Trophoblast cell (in vitro differentiated cells and primary cell): ENCODE measurements at regions not wholly inside any gene's neighbourhood (a gene's known extent, or its start where the extent isn't known, plus 50 kb on each side); places are given as distances from the start of the nearest gene placed in this dataset.

Source experiments
- DNase-seq, 2 donors: peaks; one replicate each; pipeline ENCODE4 v3.0.0-alpha.2; 2016
- H2AFZ ChIP-seq: 2 replicates; pipeline ENCODE4 v1.6.1; 2013; ENCODE audit warnings: low read length, moderate library complexity, mild to moderate bottlenecking; ENCODE audit not compliant: insufficient read depth, poor library complexity
- H2AK5ac ChIP-seq: 2 replicates; pipeline ENCODE4 v1.6.1; 2013; ENCODE audit warnings: mild to moderate bottlenecking, low read length
- H2BK120ac ChIP-seq: 2 replicates; pipeline ENCODE4 v1.6.1; 2013; ENCODE audit warnings: low read length, mild to moderate bottlenecking, moderate library complexity; ENCODE audit not compliant: insufficient read depth, poor library complexity
- H2BK12ac ChIP-seq: 2 replicates; pipeline ENCODE4 v1.6.1; 2013; ENCODE audit warnings: mild to moderate bottlenecking, low read length, moderate library complexity
- H2BK5ac ChIP-seq: 2 replicates; pipeline ENCODE4 v1.6.1; 2013; ENCODE audit warnings: low read length, low read depth, moderate library complexity, mild to moderate bottlenecking; ENCODE audit not compliant: poor library complexity
- H3K14ac ChIP-seq: 2 replicates; pipeline ENCODE4 v1.6.1; 2013; ENCODE audit warnings: mild to moderate bottlenecking, low read length
- H3K18ac ChIP-seq: 2 replicates; pipeline ENCODE4 v1.6.1; 2013; ENCODE audit warnings: mild to moderate bottlenecking, low read length
- H3K23ac ChIP-seq: 2 replicates; pipeline ENCODE4 v1.6.1; 2013; ENCODE audit warnings: low read length
- H3K27ac ChIP-seq: 2 replicates; pipeline ENCODE4 v1.5.1; 2013; ENCODE audit warnings: low read depth, mild to moderate bottlenecking, inconsistent platforms, low read length, moderate library complexity
- H3K27me3 ChIP-seq: 2 replicates; pipeline ENCODE4 v1.6.1; 2013; ENCODE audit warnings: inconsistent platforms, mild to moderate bottlenecking, low read length, moderate library complexity; ENCODE audit not compliant: insufficient read depth
- H3K36me3 ChIP-seq, 2 experiments: 1 replicate in 1 of 2; 2 replicates in 1 of 2; pipeline ENCODE4 v1.6.1; 2013; ENCODE audit warnings: low read length in 2 of 2, mild to moderate bottlenecking in 2 of 2, moderate library complexity in 1 of 2; ENCODE audit not compliant: insufficient read depth in 2 of 2, control insufficient read depth in 1 of 2
- H3K4ac ChIP-seq: 2 replicates; pipeline ENCODE4 v1.6.1; 2013; ENCODE audit warnings: low read depth, mild to moderate bottlenecking, low read length, moderate library complexity
- H3K4me1 ChIP-seq, 2 experiments: 1 replicate in 1 of 2; 2 replicates in 1 of 2; pipeline ENCODE4 v1.6.1; 2013; ENCODE audit warnings: low read length in 2 of 2, mild to moderate bottlenecking in 2 of 2, moderate library complexity in 1 of 2; ENCODE audit not compliant: insufficient read depth in 2 of 2, control insufficient read depth in 1 of 2
- H3K4me2 ChIP-seq: 2 replicates; pipeline ENCODE4 v1.6.1; 2013; ENCODE audit warnings: inconsistent platforms, mild to moderate bottlenecking, low read length, moderate library complexity
- H3K4me3 ChIP-seq: 2 replicates; pipeline ENCODE4 v1.5.1; 2013; ENCODE audit warnings: mild to moderate bottlenecking, low read depth, low read length, inconsistent platforms
- H3K79me1 ChIP-seq: one replicate; pipeline ENCODE4 v1.6.1; 2013; ENCODE audit warnings: low read length
- H3K79me2 ChIP-seq: 2 replicates; pipeline ENCODE4 v1.6.1; 2013; ENCODE audit warnings: low read length, mild to moderate bottlenecking; ENCODE audit not compliant: control insufficient read depth, insufficient read depth, poor library complexity
- H3K9ac ChIP-seq: 2 replicates; pipeline ENCODE4 v1.6.1; 2013; ENCODE audit warnings: mild to moderate bottlenecking, low read length
- H3K9me3 ChIP-seq: 2 replicates; pipeline ENCODE4 v1.6.1; 2013; ENCODE audit warnings: low read depth, mild to moderate bottlenecking, control low read depth, inconsistent platforms, low read length; ENCODE audit not compliant: insufficient read depth
- H4K12ac ChIP-seq: 2 replicates; pipeline ENCODE4 v1.6.1; 2013; ENCODE audit warnings: low read depth, mild to moderate bottlenecking, low read length, moderate library complexity
- H4K8ac ChIP-seq: 2 replicates; pipeline ENCODE4 v1.6.1; 2013; ENCODE audit warnings: low read depth, mild to moderate bottlenecking, low read length, moderate library complexity
- H4K91ac ChIP-seq: one replicate; pipeline ENCODE4 v1.6.1; 2013; ENCODE audit warnings: low read depth, mild to moderate bottlenecking, low read length, moderate library complexity
- WGBS: extraction: QIAGEN DNeasy Blood & Tissue Kit; methylation state at CpG from one replicate; pipeline ENCODE4 v1.1.7; 2013; ENCODE audit warnings: missing lambda C conversion rate; ENCODE audit not compliant: insufficient read length, insufficient coverage; ENCODE audit errors: extremely low coverage; 5-methylcytosine and 5-hydroxymethylcytosine counted together

DNA sequence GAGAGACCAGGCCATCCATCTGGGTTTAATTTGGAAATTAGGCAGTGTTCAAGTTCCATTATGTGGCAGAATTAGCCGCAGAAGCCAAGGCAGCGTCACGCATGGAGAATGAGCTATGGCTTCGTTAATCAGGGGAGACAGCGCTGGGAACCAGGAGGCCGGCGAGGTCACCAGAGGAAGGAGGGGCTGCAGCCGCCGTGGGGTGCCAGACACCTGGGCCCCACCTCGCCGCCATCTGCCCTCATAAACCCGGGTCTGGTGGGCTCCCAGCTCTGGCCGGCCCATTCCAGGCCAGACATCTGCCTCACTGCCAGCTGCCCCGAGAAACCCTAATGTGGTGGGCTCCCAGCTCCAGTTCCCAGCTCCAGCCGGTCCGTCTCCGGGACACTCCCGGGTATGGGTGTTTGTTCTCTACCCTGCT, 676.9 kb downstream of the BRD1 start:
- no peak overlapping the region for H2BK120ac ChIP-seq
- no peaks in the 10 kb centered on the region for H3K27me3 ChIP-seq
- no peak overlapping the region for H3K4me2 ChIP-seq
- peaks cover 14% of the 10 kb centered on the region in 2 experiments for H3K4me1 ChIP-seq
- H3K4ac ChIP-seq, result no peak overlapping the region
- no peaks in the 10 kb centered on the region for H3K36me3 ChIP-seq
- no peak for DNase-seq
- no peak overlapping the region for H3K4me3 ChIP-seq
- H3K18ac ChIP-seq, result no peak overlapping the region
- no peak overlapping the region for H3K23ac ChIP-seq
- no peak overlapping the region for H4K12ac ChIP-seq
- H3K9ac ChIP-seq, result no peak overlapping the region
- no peaks in the 10 kb centered on the region for H3K79me1 ChIP-seq
- no peak overlapping the region for H3K27ac ChIP-seq
- WGBS, result no CpG with 5 or more reads among the region's 18 CpGs
- no peaks in the 10 kb centered on the region for H3K79me2 ChIP-seq
- no peak overlapping the region for H2BK12ac ChIP-seq
- H4K91ac ChIP-seq, result no peak overlapping the region
- H3K14ac ChIP-seq, result no peak overlapping the region
- H2AFZ ChIP-seq, result no peak overlapping the region
- no peak overlapping the region for H2BK5ac ChIP-seq
- H4K8ac ChIP-seq, result no peak overlapping the region
- H3K9me3 ChIP-seq, result no peaks in the 10 kb centered on the region
- H2AK5ac ChIP-seq, result no peak overlapping the region

DNA sequence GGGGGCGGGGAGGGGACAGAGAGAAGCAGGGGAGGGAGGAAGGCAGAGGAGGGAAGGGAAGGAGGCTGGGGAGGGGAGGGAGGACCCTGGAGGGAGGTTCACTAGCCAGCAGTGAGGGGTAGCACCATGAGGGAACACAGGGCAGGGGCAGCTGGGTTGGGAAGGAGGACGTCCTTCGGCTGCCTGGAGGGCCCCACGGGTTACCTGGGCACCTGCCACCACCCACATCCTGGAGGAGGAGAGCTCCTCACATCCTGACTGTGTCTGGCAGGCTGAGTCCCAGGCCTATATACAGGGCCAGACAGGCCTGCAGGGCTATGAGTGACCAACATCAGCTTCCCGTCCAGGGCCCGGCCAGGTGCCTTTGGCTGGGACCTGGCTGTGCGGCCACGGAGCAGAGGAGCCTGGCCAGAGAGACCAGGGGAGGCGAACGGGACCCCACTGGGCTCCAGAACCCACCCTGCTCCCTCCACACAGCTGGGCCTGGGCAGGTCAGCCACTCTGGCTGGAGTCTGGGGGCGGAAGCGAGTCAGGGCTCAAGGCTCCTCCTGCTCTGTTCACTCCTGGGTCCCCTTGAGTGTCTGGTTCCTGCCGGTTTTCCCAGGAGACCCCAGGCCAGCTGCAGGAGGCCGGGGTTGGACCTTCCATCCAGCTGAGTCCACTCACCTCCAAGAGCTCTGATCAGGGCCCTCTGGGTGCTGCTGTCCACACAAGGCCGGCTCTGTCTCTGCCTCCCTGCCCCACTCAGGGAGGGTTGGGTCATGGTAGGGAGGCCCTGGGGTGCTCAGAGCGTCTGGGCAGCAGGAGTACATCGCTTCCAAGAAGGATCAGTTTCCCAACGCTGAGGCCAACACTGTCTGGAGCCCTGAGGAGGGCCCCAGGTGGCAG, 677.7 kb downstream of the BRD1 start:
- no peak overlapping the region for H3K9ac ChIP-seq
- no peak overlapping the region for H3K27ac ChIP-seq
- no peak overlapping the region for H3K23ac ChIP-seq
- no peak overlapping the region for H3K18ac ChIP-seq
- no peak overlapping the region for H4K8ac ChIP-seq
- no peak overlapping the region for H2BK12ac ChIP-seq
- H3K27me3 ChIP-seq, result no peaks in the 10 kb centered on the region
- no peaks in the 10 kb centered on the region for H3K9me3 ChIP-seq
- H3K4me3 ChIP-seq, result no peak overlapping the region
- DNase-seq, result no peak
- H2BK120ac ChIP-seq, result no peak overlapping the region
- H3K14ac ChIP-seq, result no peak overlapping the region
- no peak overlapping the region for H3K4ac ChIP-seq
- H2AK5ac ChIP-seq, result no peak overlapping the region
- peaks cover 14% of the 10 kb centered on the region in 2 experiments for H3K4me1 ChIP-seq
- no peak overlapping the region for H4K91ac ChIP-seq
- H4K12ac ChIP-seq, result no peak overlapping the region
- no peaks in the 10 kb centered on the region for H3K36me3 ChIP-seq
- WGBS, result no CpG with 5 or more reads among the region's 18 CpGs
- no peak overlapping the region for H3K4me2 ChIP-seq
- no peak overlapping the region for H2AFZ ChIP-seq
- H2BK5ac ChIP-seq, result no peak overlapping the region
- H3K79me1 ChIP-seq, result no peaks in the 10 kb centered on the region
- no peaks in the 10 kb centered on the region for H3K79me2 ChIP-seq

DNA sequence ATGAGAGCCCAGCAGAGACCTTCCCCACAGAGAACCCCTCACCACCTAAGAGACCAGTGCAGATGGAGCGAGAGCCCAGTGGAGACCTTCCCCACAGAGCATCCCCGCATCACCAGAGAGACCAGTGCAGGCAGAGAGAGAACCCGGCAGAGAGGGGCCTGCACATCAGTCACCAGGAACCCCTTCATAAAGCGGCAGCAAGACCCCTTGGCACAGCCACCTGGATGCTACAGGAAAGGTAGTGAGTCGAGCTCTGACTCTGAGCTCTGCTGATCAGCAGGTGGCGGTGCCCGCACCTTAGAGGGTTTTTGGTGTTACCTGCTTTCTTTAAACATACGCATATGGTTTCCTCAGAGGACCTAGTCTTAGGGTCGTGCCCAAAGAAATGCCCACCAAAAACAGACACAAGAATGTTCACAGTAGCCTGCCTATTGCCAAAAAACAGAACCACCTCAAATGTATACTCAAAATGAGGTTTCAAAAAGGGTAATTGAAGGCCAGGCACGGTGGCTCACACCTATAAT, 678.7 kb downstream of the BRD1 start:
- Histone ChIP-seq H3K79me1 (no peaks in the 10 kb centered on the region), H3K79me2 (no peaks in the 10 kb centered on the region), H4K12ac (no peak overlapping the region), H3K4ac (no peak overlapping the region), H2BK120ac (no peak overlapping the region), H3K9ac (no peak overlapping the region), H3K27me3 (no peaks in the 10 kb centered on the region), H3K4me2 (no peak overlapping the region), H2AK5ac (no peak overlapping the region), H2BK5ac (no peak overlapping the region), H3K14ac (no peak overlapping the region), H4K8ac (no peak overlapping the region), H4K91ac (no peak overlapping the region), H2AFZ (no peak overlapping the region), H3K27ac (no peak overlapping the region), H3K9me3 (no peaks in the 10 kb centered on the region), H3K23ac (no peak overlapping the region), H2BK12ac (no peak overlapping the region), H3K18ac (no peak overlapping the region), H3K36me3 (no peaks in the 10 kb centered on the region), H3K4me3 (no peak overlapping the region), H3K4me1 (peaks cover 14% of the 10 kb centered on the region in 2 experiments)
- no CpG with 5 or more reads among the region's 10 CpGs for WGBS
- DNase-seq, result no peak

DNA sequence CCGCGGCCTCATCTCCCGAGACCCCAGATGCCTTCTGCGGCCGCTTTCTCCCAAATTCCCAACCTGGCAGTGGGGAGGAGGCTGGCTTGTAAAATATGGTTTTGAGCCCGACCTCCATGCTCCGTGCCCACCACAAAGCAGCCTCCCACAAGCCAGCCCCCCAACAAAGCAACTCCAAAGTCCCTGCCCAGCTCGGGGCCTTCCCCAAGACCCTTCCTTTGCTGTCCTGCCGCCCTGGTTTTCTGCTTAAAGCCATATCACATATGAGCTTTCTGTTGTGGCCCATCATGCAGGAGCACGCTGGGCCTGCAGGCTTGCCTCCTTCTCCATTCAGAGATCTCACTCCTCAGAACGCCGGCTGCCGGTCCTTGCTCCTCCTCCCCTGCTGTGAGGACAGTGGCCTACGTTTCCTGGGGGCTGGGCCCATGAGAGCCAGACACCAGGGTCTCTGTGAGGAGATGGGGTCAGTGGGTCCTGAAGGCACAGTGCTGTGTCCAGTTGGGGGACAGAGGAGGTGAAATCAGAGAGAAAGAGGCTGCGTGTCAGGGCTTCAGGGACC, 680.0 kb downstream of the BRD1 start:
- Histone ChIP-seq H3K27me3 (no peaks in the 10 kb centered on the region), H3K79me1 (no peaks in the 10 kb centered on the region), H2AK5ac (no peak overlapping the region), H3K9ac (no peak overlapping the region), H3K4me3 (no peak overlapping the region), H3K79me2 (no peaks in the 10 kb centered on the region), H3K27ac (no peak overlapping the region), H3K4ac (no peak overlapping the region), H3K18ac (no peak overlapping the region), H2BK5ac (no peak overlapping the region), H3K14ac (no peak overlapping the region), H3K9me3 (no peaks in the 10 kb centered on the region), H4K91ac (no peak overlapping the region), H3K4me1 (peaks cover 14% of the 10 kb centered on the region in 2 experiments), H4K8ac (no peak overlapping the region), H3K4me2 (no peak overlapping the region), H2AFZ (no peak overlapping the region), H2BK12ac (no peak overlapping the region), H3K36me3 (no peaks in the 10 kb centered on the region), H2BK120ac (no peak overlapping the region), H3K23ac (no peak overlapping the region), H4K12ac (no peak overlapping the region)
- no peak for DNase-seq
- WGBS, result no CpG with 5 or more reads among the region's 15 CpGs
